Mucosa of rectum (tissue), 2 donors: ENCODE measurements at regions not wholly inside any gene's neighbourhood (a gene's known extent, or its start where the extent isn't known, plus 50 kb on each side); places are given as distances from the start of the nearest gene placed in this dataset.
"Not testable (repeated sequence)": the region's sequence is repeated elsewhere in the genome, so short reads cannot be mapped to it uniquely, and the experiment has no call there.

Experiments used
- H3K27ac ChIP-seq, 2 donors: one replicate each; pipeline ENCODE4 v1.7.0; 2013; ENCODE audit warnings: inconsistent platforms in 2 of 2, low read depth in 2 of 2, low read length in 2 of 2
- H3K27me3 ChIP-seq, 2 donors: one replicate each; pipeline ENCODE4 v1.7.0; 2013; ENCODE audit warnings: low read length in 2 of 2; ENCODE audit not compliant: control insufficient read depth in 2 of 2, insufficient read depth in 2 of 2
- H3K36me3 ChIP-seq, 2 donors: one replicate each; pipeline ENCODE4 v1.7.0; 2013; ENCODE audit warnings: low read length in 2 of 2; ENCODE audit not compliant: control insufficient read depth in 2 of 2, insufficient read depth in 2 of 2
- H3K4me1 ChIP-seq, 2 donors: one replicate each; pipeline ENCODE4 v1.7.0; 2013; ENCODE audit warnings: low read length in 2 of 2, mild to moderate bottlenecking in 1 of 2; ENCODE audit not compliant: control insufficient read depth in 2 of 2, insufficient read depth in 2 of 2
- H3K4me3 ChIP-seq, 2 donors: one replicate each; pipeline ENCODE4 v1.7.0; 2013; ENCODE audit warnings: low read length in 2 of 2
- H3K9ac ChIP-seq, 2 donors: one replicate each; pipeline ENCODE4 v1.7.0; 2013; ENCODE audit warnings: low read length in 2 of 2, low read depth in 1 of 2, mild to moderate bottlenecking in 1 of 2
- H3K9me3 ChIP-seq, 2 donors: one replicate each; pipeline ENCODE4 v1.7.0; 2013; ENCODE audit warnings: low read length in 2 of 2; ENCODE audit not compliant: control insufficient read depth in 2 of 2
- donor health status: healthy.
- donor health status: Normal muscosa, but diverticular disease.

DNA sequence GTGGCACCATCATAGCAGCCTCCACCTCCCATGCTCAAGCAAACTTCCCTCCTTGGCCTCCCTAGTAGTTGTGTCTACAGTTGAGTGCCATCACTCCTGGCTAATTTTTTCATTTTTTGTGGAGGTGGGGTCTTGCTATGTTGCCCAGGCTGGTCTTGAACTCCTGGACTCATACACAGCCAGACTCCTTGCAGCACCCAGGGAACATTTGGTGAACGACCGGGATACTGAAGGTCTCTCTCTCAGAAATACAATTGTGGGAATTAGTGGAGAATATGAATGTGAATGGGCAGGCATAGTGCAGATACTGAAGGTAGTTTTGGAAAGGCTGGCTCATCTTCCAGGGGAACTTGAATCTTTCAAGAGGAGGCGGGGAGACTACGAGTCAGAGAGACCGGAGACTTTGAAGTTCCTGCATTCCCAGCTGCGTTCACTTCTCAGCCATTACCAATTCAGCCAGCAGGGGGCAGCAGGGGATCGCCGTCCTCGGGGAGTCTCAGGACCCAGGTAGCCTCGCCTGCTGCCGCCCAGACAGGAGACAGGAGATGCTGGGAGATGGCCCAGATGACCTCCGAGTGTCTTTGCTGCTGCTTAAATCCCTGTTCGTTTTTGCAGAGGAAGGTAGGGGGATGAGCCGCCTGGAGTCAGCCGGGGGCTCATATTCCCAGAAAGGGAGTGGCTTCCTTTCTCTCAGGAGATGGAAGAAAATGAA, 68.6 kb downstream of the HAPSTR1 start:
- Histone ChIP-seq H3K4me3 (no peak overlapping the region), H3K4me1 (no peaks in the 10 kb centered on the region), H3K27me3 (no peaks in the 10 kb centered on the region), H3K9ac (no peak overlapping the region), H3K9me3 (no peaks in the 10 kb centered on the region), H3K36me3 (no peaks in the 10 kb centered on the region), H3K27ac (no peak overlapping the region)

DNA sequence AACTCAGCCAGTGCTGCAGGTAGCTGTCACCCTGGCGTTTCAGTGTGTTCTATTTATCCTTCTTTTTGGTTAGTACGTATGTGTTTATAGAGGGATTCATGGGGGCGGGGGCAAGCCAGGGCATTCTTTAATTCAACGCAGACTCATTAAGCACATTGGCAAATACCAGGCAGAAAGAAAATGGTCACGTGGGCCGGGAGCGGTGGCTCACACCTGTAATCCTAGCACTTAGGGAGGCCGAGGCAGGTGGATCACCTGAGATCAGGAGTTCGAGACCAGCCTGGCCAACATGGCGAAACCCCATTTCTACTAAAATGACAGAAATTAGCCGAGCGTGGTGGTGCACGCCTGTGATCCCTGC, 69.1 kb downstream of the HAPSTR1 start:
- Histone ChIP-seq H3K27me3 (no peaks in the 10 kb centered on the region), H3K4me1 (no peaks in the 10 kb centered on the region), H3K9me3 (no peaks in the 10 kb centered on the region), H3K4me3 (no peak overlapping the region), H3K9ac (no peak overlapping the region), H3K36me3 (no peaks in the 10 kb centered on the region), H3K27ac (no peak overlapping the region)

DNA sequence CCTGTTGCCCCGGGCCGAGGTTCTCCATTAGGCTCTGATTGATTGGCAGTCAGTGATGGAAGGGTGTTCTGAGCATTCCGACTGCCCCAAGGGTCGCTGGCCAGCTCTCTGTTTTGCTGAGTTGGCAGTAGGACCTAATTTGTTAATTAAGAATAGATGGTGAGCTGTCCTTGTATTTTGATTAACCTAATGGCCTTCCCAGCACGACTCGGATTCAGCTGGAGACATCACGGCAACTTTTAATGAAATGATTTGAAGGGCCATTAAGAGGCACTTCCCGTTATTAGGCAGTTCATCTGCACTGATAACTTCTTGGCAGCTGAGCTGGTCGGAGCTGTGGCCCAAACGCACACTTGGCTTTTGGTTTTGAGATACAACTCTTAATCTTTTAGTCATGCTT, 74.2 kb downstream of the HAPSTR1 start:
- no peaks in the 10 kb centered on the region for H3K4me1 ChIP-seq
- H3K36me3 ChIP-seq, result no peaks in the 10 kb centered on the region
- no peaks in the 10 kb centered on the region for H3K27me3 ChIP-seq
- H3K9me3 ChIP-seq, result no peaks in the 10 kb centered on the region
- no peak overlapping the region for H3K9ac ChIP-seq
- no peak overlapping the region for H3K4me3 ChIP-seq
- no peak overlapping the region for H3K27ac ChIP-seq

- H3K27me3 ChIP-seq, H3K4me1 ChIP-seq, H3K36me3 ChIP-seq, H3K4me3 ChIP-seq, H3K9me3 ChIP-seq, H3K9ac ChIP-seq, H3K27ac ChIP-seq: not testable (repeated sequence)
These were observed 75.0 kb downstream of the HAPSTR1 start for GRCh38 chr16:9166326-9166993.

GRCh38 chr16:9169094-9169493, 77.7 kb downstream of the HAPSTR1 start:
- no peaks in the 10 kb centered on the region for H3K27me3 ChIP-seq
- no peak overlapping the region for H3K4me3 ChIP-seq
- H3K9me3 ChIP-seq, result no peaks in the 10 kb centered on the region
- no peaks in the 10 kb centered on the region for H3K4me1 ChIP-seq
- no peaks in the 10 kb centered on the region for H3K36me3 ChIP-seq
- no peak overlapping the region for H3K27ac ChIP-seq
- no peak overlapping the region for H3K9ac ChIP-seq

- Histone ChIP-seq H3K4me3 (no peak overlapping the region), H3K27me3 (no peaks in the 10 kb centered on the region), H3K9ac (no peak overlapping the region), H3K9me3 (no peaks in the 10 kb centered on the region), H3K36me3 (no peaks in the 10 kb centered on the region), H3K4me1 (no peaks in the 10 kb centered on the region), H3K27ac (no peak overlapping the region)
These were observed 79.0 kb downstream of the HAPSTR1 start for GRCh38 chr16:9170470-9170869.

GRCh38 chr16:9176547-9177418, 85.3 kb downstream of the HAPSTR1 start:
- H3K4me3 ChIP-seq, result no peak overlapping the region
- H3K4me1 ChIP-seq, result no peaks in the 10 kb centered on the region
- H3K9me3 ChIP-seq, result no peaks in the 10 kb centered on the region
- H3K9ac ChIP-seq, result no peak overlapping the region
- no peak overlapping the region for H3K27ac ChIP-seq
- no peaks in the 10 kb centered on the region for H3K36me3 ChIP-seq
- no peaks in the 10 kb centered on the region for H3K27me3 ChIP-seq

DNA sequence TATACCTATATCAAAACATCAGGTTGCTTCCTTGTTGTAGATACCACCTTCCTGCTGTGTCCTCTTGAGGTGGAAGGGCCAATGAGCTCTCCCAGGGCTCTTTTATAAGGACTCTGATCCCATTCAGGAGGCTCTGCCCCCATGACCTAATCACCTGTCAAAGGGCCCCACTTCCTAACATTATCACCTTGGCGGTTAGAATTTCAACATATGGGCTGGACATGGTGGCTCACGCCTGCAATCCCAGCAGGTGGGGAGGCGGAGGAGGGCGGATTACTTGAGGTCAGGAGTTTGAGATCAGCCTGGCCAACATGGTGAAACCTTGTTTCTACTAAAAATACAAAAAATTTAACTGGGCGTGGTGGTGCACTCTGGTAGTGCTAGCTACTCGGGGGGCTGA, 86.4 kb downstream of the HAPSTR1 start:
- Histone ChIP-seq H3K4me1 (no peaks in the 10 kb centered on the region), H3K27ac (no peak overlapping the region), H3K4me3 (no peak overlapping the region), H3K9me3 (no peaks in the 10 kb centered on the region), H3K36me3 (no peaks in the 10 kb centered on the region), H3K27me3 (no peaks in the 10 kb centered on the region), H3K9ac (no peak overlapping the region)

DNA sequence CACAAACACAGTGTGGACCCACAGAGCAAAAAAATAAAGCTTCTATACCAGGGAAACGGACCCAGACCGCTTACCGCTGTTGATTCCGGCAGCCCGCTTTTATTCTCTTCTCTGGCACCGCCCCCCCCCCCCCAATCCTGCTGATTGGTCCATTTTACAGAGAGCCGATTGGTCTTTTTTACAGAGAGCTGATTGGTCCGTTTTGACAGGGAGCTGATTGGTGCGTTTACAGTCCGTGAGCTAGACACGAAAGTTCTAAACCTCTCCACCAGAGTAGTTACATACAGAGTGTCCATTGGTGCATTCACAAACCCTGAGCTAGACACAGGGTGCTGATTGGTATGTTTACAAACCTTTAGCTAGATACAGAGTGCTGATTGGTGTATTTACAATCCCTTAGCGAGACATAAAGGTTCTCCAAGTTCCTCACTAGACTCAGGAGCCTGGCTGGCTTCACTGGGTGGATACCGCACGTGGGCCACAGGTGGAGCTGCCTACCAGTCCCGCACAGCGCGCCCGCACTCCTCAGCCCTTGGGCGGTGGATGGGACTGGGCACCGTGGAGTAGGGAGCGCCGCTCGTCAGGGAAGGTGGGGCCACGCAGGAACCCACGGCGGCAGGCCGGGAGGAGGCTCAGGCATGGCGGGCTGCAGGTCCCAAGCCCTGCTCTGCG, 92.4 kb downstream of the HAPSTR1 start:
- Histone ChIP-seq H3K4me1 (no peaks in the 10 kb centered on the region), H3K9ac (no peak overlapping the region), H3K9me3 (no peaks in the 10 kb centered on the region), H3K27ac (no peak overlapping the region), H3K4me3 (no peak overlapping the region), H3K27me3 (no peaks in the 10 kb centered on the region), H3K36me3 (no peaks in the 10 kb centered on the region)

- no peaks in the 10 kb centered on the region for H3K9me3 ChIP-seq
- H3K27ac ChIP-seq, result no peak overlapping the region
- no peak overlapping the region for H3K4me3 ChIP-seq
- H3K27me3 ChIP-seq, result no peaks in the 10 kb centered on the region
- no peaks in the 10 kb centered on the region for H3K36me3 ChIP-seq
- H3K9ac ChIP-seq, result no peak overlapping the region
- H3K4me1 ChIP-seq, result no peaks in the 10 kb centered on the region
These were observed 92.9 kb downstream of the HAPSTR1 start for GRCh38 chr16:9184354-9184690.
